ENCODE measurements at regions not wholly inside any gene's neighbourhood (a gene's known extent, or its start where the extent isn't known, plus 50 kb on each side); places are given as distances from the start of the nearest gene placed in this dataset.

DNA sequence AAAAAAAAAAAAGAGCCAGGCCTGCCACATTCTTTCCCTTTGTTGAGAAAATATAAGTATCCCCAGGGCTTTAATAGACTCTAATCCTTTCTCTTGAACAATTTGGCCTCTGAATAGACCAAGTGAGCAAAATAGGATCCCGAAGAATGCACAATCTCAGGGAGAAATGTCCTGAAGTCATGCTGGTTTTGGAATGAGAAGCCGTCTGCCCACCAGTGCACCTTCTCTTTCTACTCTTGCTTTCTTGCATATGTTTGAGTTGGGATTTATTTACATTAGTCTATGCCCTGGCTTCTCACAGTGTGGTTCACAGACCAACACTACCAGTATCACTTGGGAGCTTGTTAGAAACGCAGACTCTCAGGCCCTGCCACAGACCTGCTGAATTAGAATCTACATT is 153.0 kb downstream of the ZNF621 start:
- Histone ChIP-seq H3K4me2 (ENCODE audit: extremely low read depth, insufficient read depth, low read length) (no peak overlapping the region), H3K9me3 (ENCODE audit: control insufficient read depth, insufficient read depth, low read depth, low read length) (no peaks in the 10 kb centered on the region), H3K9ac (ENCODE audit: insufficient read depth, low read length) (no peak overlapping the region), H3K27me3 (ENCODE audit: control insufficient read depth, insufficient read depth, low read length) (no peaks in the 10 kb centered on the region), H3K4me3 (replicated peaks in 1 of 4; ENCODE audit: control extremely low read depth in 1 of 4, insufficient read depth in 1 of 4, low read depth in 3 of 4, low read length in 4 of 4) (no peak overlapping the region), H4K20me1 (ENCODE audit: control insufficient read depth, extremely low read depth, insufficient read depth, low read length) (no peaks in the 10 kb centered on the region), H2AFZ (ENCODE audit: low read length) (no peak overlapping the region), H3K36me3 (ENCODE audit: control insufficient read depth, insufficient read depth, low read length) (no peaks in the 10 kb centered on the region), H3K4me1 (ENCODE audit: control insufficient read depth, extremely low read depth, insufficient read depth, low read length) (no peaks in the 10 kb centered on the region), H3K27ac (ENCODE audit: insufficient read depth, low read length) (no peak overlapping the region), H3K79me2 (ENCODE audit: control insufficient read depth, insufficient read depth, low read length) (no peaks in the 10 kb centered on the region)
- no peak for TF ChIP-seq EZH2 (IDR thresholded peaks at IDR 0.05; ENCODE audit: low read length, missing control alignments)
- TF ChIP-seq, protein P1, sequence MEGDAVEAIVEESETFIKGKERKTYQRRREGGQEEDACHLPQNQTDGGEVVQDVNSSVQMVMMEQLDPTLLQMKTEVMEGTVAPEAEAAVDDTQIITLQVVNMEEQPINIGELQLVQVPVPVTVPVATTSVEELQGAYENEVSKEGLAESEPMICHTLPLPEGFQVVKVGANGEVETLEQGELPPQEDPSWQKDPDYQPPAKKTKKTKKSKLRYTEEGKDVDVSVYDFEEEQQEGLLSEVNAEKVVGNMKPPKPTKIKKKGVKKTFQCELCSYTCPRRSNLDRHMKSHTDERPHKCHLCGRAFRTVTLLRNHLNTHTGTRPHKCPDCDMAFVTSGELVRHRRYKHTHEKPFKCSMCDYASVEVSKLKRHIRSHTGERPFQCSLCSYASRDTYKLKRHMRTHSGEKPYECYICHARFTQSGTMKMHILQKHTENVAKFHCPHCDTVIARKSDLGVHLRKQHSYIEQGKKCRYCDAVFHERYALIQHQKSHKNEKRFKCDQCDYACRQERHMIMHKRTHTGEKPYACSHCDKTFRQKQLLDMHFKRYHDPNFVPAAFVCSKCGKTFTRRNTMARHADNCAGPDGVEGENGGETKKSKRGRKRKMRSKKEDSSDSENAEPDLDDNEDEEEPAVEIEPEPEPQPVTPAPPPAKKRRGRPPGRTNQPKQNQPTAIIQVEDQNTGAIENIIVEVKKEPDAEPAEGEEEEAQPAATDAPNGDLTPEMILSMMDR (conservative IDR thresholded peaks at IDR 0.05 in 1 of 2, IDR thresholded peaks at IDR 0.05 in 1 of 2; ENCODE audit: low read depth in 1 of 2, low read length in 2 of 2): no peak
- DNase-seq (ENCODE audit: low read depth in 2 of 2): no peak

DNA sequence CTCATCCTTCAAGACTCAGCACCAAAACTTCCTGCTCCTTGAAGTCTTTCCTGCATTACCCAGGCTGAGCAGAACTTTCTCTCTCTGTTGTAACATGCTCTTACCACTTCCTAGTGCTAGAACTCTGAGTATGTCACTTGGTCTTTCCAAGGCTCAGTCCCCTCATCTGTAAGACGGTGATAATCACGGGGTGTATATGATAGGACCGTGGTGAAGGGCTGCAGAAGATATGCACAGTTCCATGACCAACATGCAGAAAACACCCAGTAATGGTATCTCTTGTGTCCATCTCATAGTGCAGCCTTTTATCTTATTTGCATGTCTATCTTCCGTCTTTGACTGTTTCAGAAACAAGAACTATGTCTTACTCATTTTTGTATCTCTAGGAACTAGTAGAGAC is 154.5 kb downstream of the ZNF621 start:
- no peaks in the 10 kb centered on the region for H3K36me3 ChIP-seq (ENCODE audit: control insufficient read depth, insufficient read depth, low read length)
- H3K4me1 ChIP-seq (ENCODE audit: control insufficient read depth, extremely low read depth, insufficient read depth, low read length): no peaks in the 10 kb centered on the region
- no peak overlapping the region for H3K27ac ChIP-seq (ENCODE audit: insufficient read depth, low read length)
- no peak overlapping the region for H2AFZ ChIP-seq (ENCODE audit: low read length)
- H4K20me1 ChIP-seq (ENCODE audit: control insufficient read depth, extremely low read depth, insufficient read depth, low read length): no peaks in the 10 kb centered on the region
- no peak overlapping the region for H3K4me3 ChIP-seq (replicated peaks in 1 of 4; ENCODE audit: control extremely low read depth in 1 of 4, insufficient read depth in 1 of 4, low read depth in 3 of 4, low read length in 4 of 4)
- H3K9ac ChIP-seq (ENCODE audit: insufficient read depth, low read length): no peak overlapping the region
- DNase-seq (ENCODE audit: low read depth in 2 of 2): no peak
- TF ChIP-seq, protein P1 (conservative IDR thresholded peaks at IDR 0.05 in 1 of 2, IDR thresholded peaks at IDR 0.05 in 1 of 2; ENCODE audit: low read depth in 1 of 2, low read length in 2 of 2): no peak
- no peak for TF ChIP-seq EZH2 (IDR thresholded peaks at IDR 0.05; ENCODE audit: low read length, missing control alignments)
- H3K9me3 ChIP-seq (ENCODE audit: control insufficient read depth, insufficient read depth, low read depth, low read length): no peaks in the 10 kb centered on the region
- H3K79me2 ChIP-seq (ENCODE audit: control insufficient read depth, insufficient read depth, low read length): no peaks in the 10 kb centered on the region
- no peak overlapping the region for H3K4me2 ChIP-seq (ENCODE audit: extremely low read depth, insufficient read depth, low read length)
- H3K27me3 ChIP-seq (ENCODE audit: control insufficient read depth, insufficient read depth, low read length): no peaks in the 10 kb centered on the region

DNA sequence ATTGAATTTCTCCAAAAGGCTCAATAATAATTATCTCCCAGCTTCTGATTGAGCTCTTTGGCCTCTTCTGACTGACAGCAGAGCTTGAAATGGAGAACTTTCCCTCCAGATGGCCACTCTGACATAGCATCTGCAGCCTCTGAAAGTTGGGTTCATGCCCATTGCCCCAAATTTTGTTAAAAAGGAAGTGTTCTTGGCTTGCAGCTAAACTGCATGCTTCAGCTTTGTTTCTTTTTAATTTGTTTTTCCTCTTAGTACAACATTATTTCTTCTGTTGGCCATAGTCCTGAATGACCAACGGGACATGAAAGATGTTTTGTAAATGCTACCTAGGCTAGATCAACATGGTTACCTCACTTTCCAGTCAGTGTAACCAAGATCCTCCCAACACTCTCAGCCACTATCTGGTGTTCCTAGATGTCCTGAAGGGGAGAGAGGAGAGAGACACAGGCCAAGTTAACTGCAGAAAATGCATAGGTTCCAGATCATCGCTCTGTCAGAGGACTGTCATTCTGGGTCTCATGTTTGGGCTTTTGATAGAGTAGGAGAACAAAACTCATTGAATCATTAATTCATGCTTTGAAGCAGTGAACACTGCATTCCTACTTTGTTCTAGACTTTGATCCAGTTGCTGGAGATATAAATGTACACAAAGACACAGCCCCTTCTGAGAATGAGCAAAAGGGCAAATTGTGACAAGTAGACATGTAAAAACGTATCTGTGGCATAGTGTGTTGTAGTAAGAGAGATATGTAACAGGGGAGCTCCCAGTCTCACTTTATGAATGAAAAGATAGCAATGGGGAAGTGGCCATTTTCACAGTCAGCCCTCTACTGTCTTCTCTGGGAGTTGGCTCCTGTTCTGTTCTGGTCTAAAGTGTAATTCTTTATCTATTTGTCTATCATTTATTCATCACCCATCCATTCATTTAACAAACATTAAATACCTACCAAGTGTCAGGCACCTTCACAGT is 156.2 kb downstream of the ZNF621 start:
- TF ChIP-seq EZH2 (IDR thresholded peaks at IDR 0.05; ENCODE audit: low read length, missing control alignments): no peak
- TF ChIP-seq, protein P1 (conservative IDR thresholded peaks at IDR 0.05 in 1 of 2, IDR thresholded peaks at IDR 0.05 in 1 of 2; ENCODE audit: low read depth in 1 of 2, low read length in 2 of 2): no peak
- Histone ChIP-seq H3K4me1 (ENCODE audit: control insufficient read depth, extremely low read depth, insufficient read depth, low read length) (no peaks in the 10 kb centered on the region), H4K20me1 (ENCODE audit: control insufficient read depth, extremely low read depth, insufficient read depth, low read length) (no peaks in the 10 kb centered on the region), H3K27me3 (ENCODE audit: control insufficient read depth, insufficient read depth, low read length) (no peaks in the 10 kb centered on the region), H3K27ac (ENCODE audit: insufficient read depth, low read length) (no peak overlapping the region), H3K9me3 (ENCODE audit: control insufficient read depth, insufficient read depth, low read depth, low read length) (no peaks in the 10 kb centered on the region), H3K9ac (ENCODE audit: insufficient read depth, low read length) (no peak overlapping the region), H3K4me3 (replicated peaks in 1 of 4; ENCODE audit: control extremely low read depth in 1 of 4, insufficient read depth in 1 of 4, low read depth in 3 of 4, low read length in 4 of 4) (no peak overlapping the region), H3K79me2 (ENCODE audit: control insufficient read depth, insufficient read depth, low read length) (no peaks in the 10 kb centered on the region), H3K36me3 (ENCODE audit: control insufficient read depth, insufficient read depth, low read length) (no peaks in the 10 kb centered on the region), H3K4me2 (ENCODE audit: extremely low read depth, insufficient read depth, low read length) (no peak overlapping the region), H2AFZ (ENCODE audit: low read length) (no peak overlapping the region)
- no peak for DNase-seq (ENCODE audit: low read depth in 2 of 2)

All from fibroblast of lung (primary cell).